HepG2 (cell line): ENCODE measurements at regions not wholly inside any gene's neighbourhood (a gene's known extent, or its start where the extent isn't known, plus 50 kb on each side); places are given as distances from the start of the nearest gene placed in this dataset.

Experiments
- ATAC-seq: fragments of 200-7000 bp; cut with Tn5 transposase; 3 replicates; pipeline ENCODE4 v1.9.1; 2020; ENCODE audit warnings: mild to moderate bottlenecking, moderate library complexity
- BruUV-seq: library from RNA; stranded (reverse); fragments of 400-500 nt; replicated peaks from 2 replicates; lab custom pipeline; 2021; lab: Mats Ljungman, UMichigan
- CTCF ChIA-PET: fragments of 300-600 bp; formaldehyde crosslinking; extraction: SDS; loops from one replicate; lab custom pipeline; 2021; ENCODE audit warnings: low total read pairs, inconsistent platforms, low intra/inter-chr PET ratio; lab: Yijun Ruan, JAX
- POLR2A ChIA-PET: fragments of 350-600 bp; sonication (Branson Sonifier 250); formaldehyde crosslinking; loops from one replicate; lab custom pipeline; 2020; ENCODE audit warnings: antibody characterized with exemption, inconsistent platforms; lab: Yijun Ruan, JAX
- DNase-seq: peaks from one replicate; pipeline ENCODE4 v3.0.0-alpha.2; 2015; ENCODE audit warnings: low spot score
- FAIRE-seq: peaks from 3 replicates; lab custom pipeline; 2011; peaks lifted over from hg19 to GRCh38; lab: Jason Lieb, UNC
- H2AFZ ChIP-seq: one replicate; pipeline ENCODE4 v1.6.1; 2011; ENCODE audit warnings: low read length, inconsistent platforms
- H3K27ac ChIP-seq: fragments of 300-600 bp; 3 replicates; pipeline ENCODE4 v1.8.0; 2011; ENCODE audit warnings: mixed run types, mild to moderate bottlenecking, mixed read lengths, low read length, inconsistent platforms; ENCODE audit not compliant: insufficient read depth; ENCODE audit errors: extremely low read length
- H3K27me3 ChIP-seq, 2 experiments: fragments of 200-600 bp in 1 of 2; 2 replicates in 1 of 2; 3 replicates in 1 of 2; pipeline versions ENCODE4 v1.6.0 to v1.8.0; 2011; ENCODE audit warnings: low read length in 2 of 2, mild to moderate bottlenecking in 2 of 2, moderate library complexity in 2 of 2, inconsistent platforms in 1 of 2; ENCODE audit not compliant: insufficient read depth in 2 of 2, control insufficient read depth in 1 of 2
- H3K36me3 ChIP-seq, 2 experiments: fragments of 200-600 bp in 1 of 2; replicated peaks in 1 of 2; 2 replicates in 1 of 2; 3 replicates in 1 of 2; pipeline versions ENCODE4 v1.5.1 to v1.8.0; 2011; ENCODE audit warnings: low read length in 2 of 2, inconsistent platforms in 1 of 2; ENCODE audit not compliant: insufficient read depth in 2 of 2, control insufficient read depth in 1 of 2
- H3K4me1 ChIP-seq: 2 replicates; pipeline ENCODE4 v1.5.1; 2012; ENCODE audit warnings: low read length, inconsistent platforms; ENCODE audit not compliant: insufficient read depth
- H3K4me2 ChIP-seq: 2 replicates; pipeline ENCODE4 v1.6.0; 2011; ENCODE audit warnings: low read depth, low read length, inconsistent platforms
- H3K4me3 ChIP-seq, 3 experiments: fragments of 200-600 bp in 1 of 3; sonication (generic), shearing (Covaris generic) in 1 of 3; replicated peaks in 1 of 3; 2 replicates each; pipeline ENCODE4 v1.5.1; 2011 to 2016; ENCODE audit warnings: low read length in 3 of 3, inconsistent platforms in 2 of 3, low read depth in 2 of 3, mild to moderate bottlenecking in 2 of 3, control low read depth in 1 of 3, mixed read lengths in 1 of 3; ENCODE audit not compliant: insufficient read depth in 1 of 3
- H3K79me2 ChIP-seq: one replicate; pipeline ENCODE4 v1.6.1; 2011; ENCODE audit warnings: low read length, inconsistent platforms; ENCODE audit not compliant: insufficient read depth
- H3K9ac ChIP-seq: 2 replicates; pipeline ENCODE4 v1.6.0; 2011; ENCODE audit warnings: mild to moderate bottlenecking, low read depth, low read length, inconsistent platforms; ENCODE audit not compliant: insufficient read depth
- H3K9me3 ChIP-seq: 2 replicates; pipeline ENCODE4 v1.5.1; 2012; ENCODE audit warnings: mild to moderate bottlenecking, low read length
- H4K20me1 ChIP-seq: 2 replicates; pipeline ENCODE4 v1.6.0; 2011; ENCODE audit warnings: inconsistent platforms, mild to moderate bottlenecking, low read length, moderate library complexity; ENCODE audit not compliant: insufficient read depth
- AHR ChIP-seq: IDR thresholded peaks from 2 replicates; pipeline ENCODE4 v1.6.1; 2018; ENCODE audit warnings: missing genetic modification reagents, missing compliant biosample characterization
- CAMTA2 ChIP-seq: sonication (generic); formaldehyde crosslinking; IDR thresholded peaks from 2 replicates; pipeline ENCODE4 v1.4.0; 2020; ENCODE audit warnings: mild to moderate bottlenecking, missing genetic modification reagents, borderline replicate concordance
- FOXM1 ChIP-seq: sonication (generic); formaldehyde crosslinking; IDR thresholded peaks from 2 replicates; pipeline ENCODE4 v1.5.0; 2020; ENCODE audit warnings: missing genetic modification reagents
- GZF1 ChIP-seq: sonication (generic); formaldehyde crosslinking; IDR thresholded peaks from 2 replicates; pipeline ENCODE4 v1.5.1; 2020; ENCODE audit warnings: mild to moderate bottlenecking, missing genetic modification reagents
- NBN ChIP-seq: fragments of 450-650 bp; conservative IDR thresholded peaks from 2 replicates; pipeline ENCODE4 v1.6.1; 2017
- NONO ChIP-seq, 2 experiments: fragments of 450-650 bp in 1 of 2; sonication (generic) in 1 of 2; formaldehyde crosslinking in 1 of 2; IDR thresholded peaks in 1 of 2; conservative IDR thresholded peaks in 1 of 2; 2 replicates each; pipeline versions ENCODE4 v1.6.1 to v1.8.0; 2017 to 2022; ENCODE audit warnings: mild to moderate bottlenecking in 1 of 2, missing genetic modification reagents in 1 of 2, moderate library complexity in 1 of 2
- RFX3 ChIP-seq: IDR thresholded peaks from 2 replicates; pipeline ENCODE4 v1.6.1; 2016; ENCODE audit warnings: missing biosample characterization, missing genetic modification reagents
- RFXAP ChIP-seq: sonication (generic); formaldehyde crosslinking; IDR thresholded peaks from 2 replicates; pipeline ENCODE4 v1.4.0; 2020; ENCODE audit warnings: missing genetic modification reagents, borderline replicate concordance
- TARDBP ChIP-seq: sonication (generic); formaldehyde crosslinking; IDR thresholded peaks from 2 replicates; pipeline ENCODE4 v1.8.0; 2022; ENCODE audit warnings: mild to moderate bottlenecking, missing genetic modification reagents
- ZFP62 ChIP-seq: sonication (generic); formaldehyde crosslinking; IDR thresholded peaks from 2 replicates; pipeline ENCODE4 v1.4.0; 2020; ENCODE audit warnings: missing genetic modification reagents
- ZNF20 ChIP-seq: sonication (generic); formaldehyde crosslinking; IDR thresholded peaks from 2 replicates; pipeline ENCODE4 v1.4.0; 2020; ENCODE audit warnings: mild to moderate bottlenecking, moderate library complexity, missing genetic modification reagents
- ZNF207 ChIP-seq: fragments of 450-650 bp; IDR thresholded peaks from 2 replicates; pipeline ENCODE4 v1.6.1; 2016; ENCODE audit warnings: antibody characterized with exemption, borderline replicate concordance
- ZNF460 ChIP-seq: sonication (generic); formaldehyde crosslinking; IDR thresholded peaks from 2 replicates; pipeline ENCODE4 v1.5.1; 2020; ENCODE audit warnings: missing genetic modification reagents, mild to moderate bottlenecking, borderline replicate concordance
- ZNF598 ChIP-seq: sonication (generic); formaldehyde crosslinking; IDR thresholded peaks from 2 replicates; pipeline ENCODE4 v1.5.1; 2020; ENCODE audit warnings: mild to moderate bottlenecking, missing genetic modification reagents, borderline replicate concordance
- ZNF670 ChIP-seq: sonication (generic); formaldehyde crosslinking; IDR thresholded peaks from 2 replicates; pipeline ENCODE4 v1.8.0; 2022; ENCODE audit warnings: mild to moderate bottlenecking, missing genetic modification reagents, borderline replicate concordance
- ZNF737 ChIP-seq: sonication (generic); formaldehyde crosslinking; IDR thresholded peaks from 2 replicates; pipeline ENCODE4 v1.5.0; 2020; ENCODE audit warnings: missing genetic modification reagents, mild to moderate bottlenecking, borderline replicate concordance
- ZNF772 ChIP-seq: sonication (generic); formaldehyde crosslinking; IDR thresholded peaks from 2 replicates; pipeline ENCODE4 v1.5.0; 2020; ENCODE audit warnings: mild to moderate bottlenecking, missing genetic modification reagents
- ZNF773 ChIP-seq: sonication (generic); formaldehyde crosslinking; IDR thresholded peaks from 2 replicates; pipeline ENCODE4 v1.4.0; 2020; ENCODE audit warnings: missing genetic modification reagents, borderline replicate concordance
- whole genome bisulfite sequencing: methylation state at CpG from one replicate; pipeline ENCODE4 v1.1.6; 2017; ENCODE audit warnings: low lambda C conversion rate; 5-methylcytosine and 5-hydroxymethylcytosine counted together
- in situ Hi-C: cut with HindIII; loops from 2 replicates; pipeline ENCODE4 v1.10.0; 2017; ENCODE audit warnings: low pct_unique_long_range_greater_than_20kb; ENCODE audit not compliant: extremely low pct_ligation_motif_present
- intact Hi-C: fragments of 100-400 bp; cut with micrococcal nuclease; formaldehyde crosslinking; loops from one replicate; pipeline ENCODE4 v1.10.0; 2022; ENCODE audit not compliant: unreplicated experiment
- TF ChIP-seq, protein P1 (sequence below): sonication (generic); formaldehyde crosslinking; IDR thresholded peaks from 2 replicates; pipeline ENCODE4 v1.5.0; 2020; ENCODE audit warnings: mild to moderate bottlenecking, missing genetic modification reagents, borderline replicate concordance
- TF ChIP-seq, protein P2 (sequence below): sonication (generic); formaldehyde crosslinking; IDR thresholded peaks from 2 replicates; pipeline ENCODE4 v1.8.0; 2022; ENCODE audit warnings: mild to moderate bottlenecking, missing genetic modification reagents, moderate library complexity
- TF ChIP-seq, protein P3 (sequence below): sonication (generic); formaldehyde crosslinking; IDR thresholded peaks from 2 replicates; pipeline ENCODE4 v1.4.0; 2020; ENCODE audit warnings: missing genetic modification reagents

DNA sequence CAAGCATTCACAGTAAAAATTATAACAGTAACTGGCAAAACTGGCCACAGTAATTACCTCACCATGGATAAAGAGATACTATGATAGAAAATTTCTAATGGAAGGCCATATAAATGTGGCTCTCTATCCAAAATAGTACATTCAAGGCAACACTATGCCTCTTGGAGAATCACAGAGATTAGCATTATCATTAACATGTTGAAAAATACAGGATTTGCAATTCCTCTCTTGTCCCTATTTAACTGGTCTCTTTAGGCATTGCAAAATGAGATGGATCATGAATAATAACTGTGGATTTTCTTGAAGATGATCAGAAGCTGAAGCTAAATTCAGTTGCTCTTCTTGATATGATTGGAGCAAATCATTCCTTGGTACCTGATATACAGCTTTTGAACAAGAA is 100.8 kb upstream of the HGF start (continued):
- TF ChIP-seq ZNF20 (CRISPR knock-in tag) (no peak), ZNF772 (CRISPR knock-in tag) (no peak), ZFP62 (CRISPR knock-in tag) (no peak), ZNF207 (no peak), RFXAP (CRISPR knock-in tag) (no peak), RFX3 (CRISPR knock-in tag) (no peak)
- TF ChIP-seq, protein P1, sequence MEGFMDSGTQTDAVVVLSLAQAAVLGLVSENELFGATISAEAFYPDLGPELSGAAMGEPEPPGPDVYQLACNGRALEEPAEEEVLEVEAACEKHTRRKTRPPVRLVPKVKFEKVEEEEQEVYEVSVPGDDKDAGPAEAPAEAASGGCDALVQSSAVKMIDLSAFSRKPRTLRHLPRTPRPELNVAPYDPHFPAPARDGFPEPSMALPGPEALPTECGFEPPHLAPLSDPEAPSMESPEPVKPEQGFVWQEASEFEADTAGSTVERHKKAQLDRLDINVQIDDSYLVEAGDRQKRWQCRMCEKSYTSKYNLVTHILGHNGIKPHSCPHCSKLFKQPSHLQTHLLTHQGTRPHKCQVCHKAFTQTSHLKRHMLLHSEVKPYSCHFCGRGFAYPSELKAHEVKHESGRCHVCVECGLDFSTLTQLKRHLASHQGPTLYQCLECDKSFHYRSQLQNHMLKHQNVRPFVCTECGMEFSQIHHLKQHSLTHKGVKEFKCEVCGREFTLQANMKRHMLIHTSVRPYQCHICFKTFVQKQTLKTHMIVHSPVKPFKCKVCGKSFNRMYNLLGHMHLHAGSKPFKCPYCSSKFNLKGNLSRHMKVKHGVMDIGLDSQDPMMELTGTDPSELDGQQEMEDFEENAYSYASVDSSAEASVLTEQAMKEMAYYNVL (CRISPR knock-in tag): no peak
- TF ChIP-seq, protein P2, sequence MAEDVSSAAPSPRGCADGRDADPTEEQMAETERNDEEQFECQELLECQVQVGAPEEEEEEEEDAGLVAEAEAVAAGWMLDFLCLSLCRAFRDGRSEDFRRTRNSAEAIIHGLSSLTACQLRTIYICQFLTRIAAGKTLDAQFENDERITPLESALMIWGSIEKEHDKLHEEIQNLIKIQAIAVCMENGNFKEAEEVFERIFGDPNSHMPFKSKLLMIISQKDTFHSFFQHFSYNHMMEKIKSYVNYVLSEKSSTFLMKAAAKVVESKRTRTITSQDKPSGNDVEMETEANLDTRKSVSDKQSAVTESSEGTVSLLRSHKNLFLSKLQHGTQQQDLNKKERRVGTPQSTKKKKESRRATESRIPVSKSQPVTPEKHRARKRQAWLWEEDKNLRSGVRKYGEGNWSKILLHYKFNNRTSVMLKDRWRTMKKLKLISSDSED (CRISPR knock-in tag): no peak
- TF ChIP-seq, all 625 proteins: peak for 0

DNA sequence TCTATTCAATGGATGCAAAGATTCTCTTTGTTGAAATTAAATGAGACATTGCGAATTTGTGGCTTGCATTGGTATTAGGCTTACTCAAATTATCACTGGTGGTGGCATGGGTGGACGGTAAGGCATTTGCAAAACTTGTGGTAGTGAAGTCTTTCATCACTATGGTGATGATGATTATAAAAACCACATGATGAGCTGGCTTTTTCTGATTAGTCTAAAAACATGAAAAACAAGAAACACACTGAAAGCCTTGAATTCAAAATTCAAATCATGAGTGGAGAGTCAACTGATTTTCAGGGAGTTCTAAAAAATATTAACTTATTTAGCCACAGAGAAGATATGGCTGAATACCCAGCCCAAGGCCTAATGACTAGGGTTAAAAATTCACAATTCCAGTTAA is 99.8 kb upstream of the HGF start:
- BruUV-seq: no TSS peak
- TF ChIP-seq TARDBP (CRISPR knock-in tag) (no peak), ZNF773 (no peak), ZNF460 (no peak), ZNF598 (no peak), ZNF737 (CRISPR knock-in tag) (no peak), NBN (no peak), FOXM1 (CRISPR knock-in tag) (no peak), NONO (IDR thresholded peaks at IDR 0.05) (no peak), NONO (CRISPR knock-in tag; conservative IDR thresholded peaks at IDR 0.05) (no peak), CAMTA2 (CRISPR knock-in tag) (no peak), GZF1 (no peak), AHR (CRISPR knock-in tag) (no peak), ZNF670 (CRISPR knock-in tag) (no peak)
- TF ChIP-seq, protein P3, sequence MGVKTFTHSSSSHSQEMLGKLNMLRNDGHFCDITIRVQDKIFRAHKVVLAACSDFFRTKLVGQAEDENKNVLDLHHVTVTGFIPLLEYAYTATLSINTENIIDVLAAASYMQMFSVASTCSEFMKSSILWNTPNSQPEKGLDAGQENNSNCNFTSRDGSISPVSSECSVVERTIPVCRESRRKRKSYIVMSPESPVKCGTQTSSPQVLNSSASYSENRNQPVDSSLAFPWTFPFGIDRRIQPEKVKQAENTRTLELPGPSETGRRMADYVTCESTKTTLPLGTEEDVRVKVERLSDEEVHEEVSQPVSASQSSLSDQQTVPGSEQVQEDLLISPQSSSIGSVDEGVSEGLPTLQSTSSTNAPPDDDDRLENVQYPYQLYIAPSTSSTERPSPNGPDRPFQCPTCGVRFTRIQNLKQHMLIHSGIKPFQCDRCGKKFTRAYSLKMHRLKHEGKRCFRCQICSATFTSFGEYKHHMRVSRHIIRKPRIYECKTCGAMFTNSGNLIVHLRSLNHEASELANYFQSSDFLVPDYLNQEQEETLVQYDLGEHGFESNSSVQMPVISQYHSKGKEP (CRISPR knock-in tag): no peak

More for the DNA sequence above, 99.8 kb upstream of the HGF start:
- Histone ChIP-seq H3K9me3 (no peaks in the 10 kb centered on the region), H3K27ac (no peak overlapping the region), H3K4me3 (no peak overlapping the region), H4K20me1 (no peaks in the 10 kb centered on the region), H3K9ac (no peak overlapping the region), H3K4me1 (no peaks in the 10 kb centered on the region), H2AFZ (no peak overlapping the region), H3K36me3 (no peaks in the 10 kb centered on the region), H3K4me2 (no peak overlapping the region), H3K27me3 (peaks cover 0 to 1% of the 10 kb centered on the region in 2 experiments; a peak in 1 of 5 replicates), H3K79me2 (no peaks in the 10 kb centered on the region)
- POLR2A ChIA-PET: no interaction called here
- DNase-seq: no peak
- FAIRE-seq: no peak
- CTCF ChIA-PET: no interaction called here
- WGBS: 0% methylated on average over 2 of the region's 2 CpGs
- in situ Hi-C loops (no loop called here), intact Hi-C loops (no loop called here)
- ATAC-seq: no peak
